ENCODE measurements at regions not wholly inside any gene's neighbourhood (a gene's known extent, or its start where the extent isn't known, plus 50 kb on each side); places are given as distances from the start of the nearest gene placed in this dataset.

DNA sequence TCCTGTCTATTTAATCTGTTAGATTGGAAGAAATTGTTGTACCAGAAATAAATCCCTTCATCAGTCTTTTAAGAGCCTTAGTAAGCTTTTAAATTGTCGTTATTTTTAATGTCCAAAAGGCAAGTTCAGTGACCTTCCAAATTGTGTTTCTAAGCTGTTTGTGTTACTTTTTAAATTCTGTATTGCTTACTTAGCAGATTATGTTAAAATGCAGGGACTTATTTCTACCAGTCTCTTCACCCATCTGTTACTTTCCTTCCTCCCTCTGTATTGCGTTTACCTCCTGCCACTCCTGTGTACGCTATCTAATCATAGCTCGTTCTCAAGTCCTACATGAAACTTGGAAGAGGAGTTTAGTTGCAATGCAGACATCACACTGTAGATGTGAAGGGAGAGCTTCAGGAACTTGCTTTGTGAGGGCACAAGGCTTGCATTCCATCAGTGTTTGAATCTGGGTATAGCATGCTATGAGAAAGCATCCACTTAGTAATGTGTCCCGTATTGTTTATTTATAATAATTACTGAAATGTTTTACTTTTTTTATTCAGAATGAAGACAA, 406.5 kb upstream of the RGS6 start:
- DNase-seq (ENCODE audit: low spot score): no peak
- no peak overlapping the region for H3K27ac ChIP-seq (ENCODE audit: low read depth in 1 of 2, low read length in 2 of 2)

DNA sequence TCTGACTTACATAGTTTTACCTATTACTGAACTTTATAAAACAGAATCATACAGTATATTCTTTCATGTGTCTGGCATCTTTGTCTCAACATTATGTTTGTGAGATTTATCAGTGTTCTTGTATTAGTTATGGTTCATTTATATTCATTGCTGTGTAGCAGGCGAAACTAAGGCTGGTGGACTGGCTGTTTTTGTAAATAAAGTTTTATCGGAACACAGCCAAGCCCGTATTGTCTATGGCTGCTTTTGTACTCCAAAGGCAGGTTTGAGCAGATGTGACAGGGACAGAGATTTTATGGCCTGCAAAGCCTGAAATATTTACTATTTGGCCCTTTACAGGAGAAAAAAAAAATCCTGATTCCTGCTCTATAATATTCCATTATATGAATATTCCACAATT, 405.8 kb upstream of the RGS6 start:
- H3K36me3 ChIP-seq (ENCODE audit: control insufficient read depth in 4 of 4, insufficient read depth in 3 of 4, low read depth in 1 of 4, low read length in 3 of 4): peaks cover 0 to 6% (median 0%) of the 10 kb centered on the region in 4 donors
- H3K27me3 ChIP-seq (ENCODE audit: control insufficient read depth in 4 of 4, insufficient read depth in 4 of 4, low read length in 3 of 4): no peaks in the 10 kb centered on the region
- TF ChIP-seq TAF1 (conservative IDR thresholded peaks at IDR 0.05) (no peak), GABPA (IDR thresholded peaks at IDR 0.05 in 1 of 2, conservative IDR thresholded peaks at IDR 0.05 in 1 of 2) (no peak), FOXA2 (IDR thresholded peaks at IDR 0.05) (no peak), JUND (IDR thresholded peaks at IDR 0.05) (no peak), YY1 (IDR thresholded peaks at IDR 0.05) (no peak)
- TF ChIP-seq, protein P1, sequence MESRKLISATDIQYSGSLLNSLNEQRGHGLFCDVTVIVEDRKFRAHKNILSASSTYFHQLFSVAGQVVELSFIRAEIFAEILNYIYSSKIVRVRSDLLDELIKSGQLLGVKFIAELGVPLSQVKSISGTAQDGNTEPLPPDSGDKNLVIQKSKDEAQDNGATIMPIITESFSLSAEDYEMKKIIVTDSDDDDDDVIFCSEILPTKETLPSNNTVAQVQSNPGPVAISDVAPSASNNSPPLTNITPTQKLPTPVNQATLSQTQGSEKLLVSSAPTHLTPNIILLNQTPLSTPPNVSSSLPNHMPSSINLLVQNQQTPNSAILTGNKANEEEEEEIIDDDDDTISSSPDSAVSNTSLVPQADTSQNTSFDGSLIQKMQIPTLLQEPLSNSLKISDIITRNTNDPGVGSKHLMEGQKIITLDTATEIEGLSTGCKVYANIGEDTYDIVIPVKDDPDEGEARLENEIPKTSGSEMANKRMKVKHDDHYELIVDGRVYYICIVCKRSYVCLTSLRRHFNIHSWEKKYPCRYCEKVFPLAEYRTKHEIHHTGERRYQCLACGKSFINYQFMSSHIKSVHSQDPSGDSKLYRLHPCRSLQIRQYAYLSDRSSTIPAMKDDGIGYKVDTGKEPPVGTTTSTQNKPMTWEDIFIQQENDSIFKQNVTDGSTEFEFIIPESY (IDR thresholded peaks at IDR 0.05): no peak
- H3K9ac ChIP-seq (ENCODE audit: low read depth in 1 of 2, low read length in 2 of 2): no peak overlapping the region
- no peak overlapping the region for H3K4me3 ChIP-seq (ENCODE audit: low read depth in 1 of 3, low read length in 3 of 3)
- no peak overlapping the region for H3K27ac ChIP-seq (ENCODE audit: low read depth in 1 of 2, low read length in 2 of 2)
- H3K4me1 ChIP-seq (ENCODE audit: control insufficient read depth in 4 of 4, insufficient read depth in 4 of 4, low read length in 3 of 4): no peaks in the 10 kb centered on the region
- 97% methylated on average over 3 of the region's 3 CpGs for WGBS
- no peak for DNase-seq (ENCODE audit: low spot score)
- H3K9me3 ChIP-seq (ENCODE audit: control insufficient read depth in 4 of 4, low read length in 3 of 4): no peaks in the 10 kb centered on the region

More for the DNA sequence above, 406.5 kb upstream of the RGS6 start:
- TF ChIP-seq, protein P2, sequence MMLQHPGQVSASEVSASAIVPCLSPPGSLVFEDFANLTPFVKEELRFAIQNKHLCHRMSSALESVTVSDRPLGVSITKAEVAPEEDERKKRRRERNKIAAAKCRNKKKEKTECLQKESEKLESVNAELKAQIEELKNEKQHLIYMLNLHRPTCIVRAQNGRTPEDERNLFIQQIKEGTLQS (IDR thresholded peaks at IDR 0.05): no peak
- TF ChIP-seq, protein P1 (IDR thresholded peaks at IDR 0.05): no peak
- TF ChIP-seq GABPA (IDR thresholded peaks at IDR 0.05 in 1 of 2, conservative IDR thresholded peaks at IDR 0.05 in 1 of 2): no peak
- TF ChIP-seq, protein P3, sequence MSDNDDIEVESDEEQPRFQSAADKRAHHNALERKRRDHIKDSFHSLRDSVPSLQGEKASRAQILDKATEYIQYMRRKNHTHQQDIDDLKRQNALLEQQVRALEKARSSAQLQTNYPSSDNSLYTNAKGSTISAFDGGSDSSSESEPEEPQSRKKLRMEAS (IDR thresholded peaks at IDR 0.05): no peak
- TF ChIP-seq NR2F2 (IDR thresholded peaks at IDR 0.05): no peak
- TF ChIP-seq HNF4G (IDR thresholded peaks at IDR 0.05): no peak
- TF ChIP-seq FOXA2 (IDR thresholded peaks at IDR 0.05): no peak
- TF ChIP-seq RAD21 (IDR thresholded peaks at IDR 0.05): no peak
- TF ChIP-seq, protein P4, sequence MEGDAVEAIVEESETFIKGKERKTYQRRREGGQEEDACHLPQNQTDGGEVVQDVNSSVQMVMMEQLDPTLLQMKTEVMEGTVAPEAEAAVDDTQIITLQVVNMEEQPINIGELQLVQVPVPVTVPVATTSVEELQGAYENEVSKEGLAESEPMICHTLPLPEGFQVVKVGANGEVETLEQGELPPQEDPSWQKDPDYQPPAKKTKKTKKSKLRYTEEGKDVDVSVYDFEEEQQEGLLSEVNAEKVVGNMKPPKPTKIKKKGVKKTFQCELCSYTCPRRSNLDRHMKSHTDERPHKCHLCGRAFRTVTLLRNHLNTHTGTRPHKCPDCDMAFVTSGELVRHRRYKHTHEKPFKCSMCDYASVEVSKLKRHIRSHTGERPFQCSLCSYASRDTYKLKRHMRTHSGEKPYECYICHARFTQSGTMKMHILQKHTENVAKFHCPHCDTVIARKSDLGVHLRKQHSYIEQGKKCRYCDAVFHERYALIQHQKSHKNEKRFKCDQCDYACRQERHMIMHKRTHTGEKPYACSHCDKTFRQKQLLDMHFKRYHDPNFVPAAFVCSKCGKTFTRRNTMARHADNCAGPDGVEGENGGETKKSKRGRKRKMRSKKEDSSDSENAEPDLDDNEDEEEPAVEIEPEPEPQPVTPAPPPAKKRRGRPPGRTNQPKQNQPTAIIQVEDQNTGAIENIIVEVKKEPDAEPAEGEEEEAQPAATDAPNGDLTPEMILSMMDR (IDR thresholded peaks at IDR 0.05; ENCODE audit: low read depth, low read length, missing input control): no peak
- no peak for TF ChIP-seq SP1 (IDR thresholded peaks at IDR 0.05)
- no peak for TF ChIP-seq TAF1 (conservative IDR thresholded peaks at IDR 0.05)
- no peak for TF ChIP-seq EGR1 (IDR thresholded peaks at IDR 0.05; ENCODE audit: low read depth in 2 of 2)
- TF ChIP-seq JUND (IDR thresholded peaks at IDR 0.05): no peak
- Histone ChIP-seq H3K27me3 (ENCODE audit: control insufficient read depth in 4 of 4, insufficient read depth in 4 of 4, low read length in 3 of 4) (no peaks in the 10 kb centered on the region), H3K9me3 (ENCODE audit: control insufficient read depth in 4 of 4, low read length in 3 of 4) (no peaks in the 10 kb centered on the region), H3K9ac (ENCODE audit: low read depth in 1 of 2, low read length in 2 of 2) (no peak overlapping the region), H3K36me3 (ENCODE audit: control insufficient read depth in 4 of 4, insufficient read depth in 3 of 4, low read depth in 1 of 4, low read length in 3 of 4) (peaks cover 0 to 5% (median 0%) of the 10 kb centered on the region in 4 donors), H3K4me3 (ENCODE audit: low read depth in 1 of 3, low read length in 3 of 3) (no peak overlapping the region), H3K4me1 (ENCODE audit: control insufficient read depth in 4 of 4, insufficient read depth in 4 of 4, low read length in 3 of 4) (no peaks in the 10 kb centered on the region)
- 80% methylated on average over 5 of the region's 5 CpGs for WGBS
